K562 (cell line): ENCODE measurements at regions not wholly inside any gene's neighbourhood (a gene's known extent, or its start where the extent isn't known, plus 50 kb on each side); places are given as distances from the start of the nearest gene placed in this dataset.

Source experiments
- ATAC-seq: fragments of 200-7000 bp; cut with Tn5 transposase; 3 replicates; pipeline ENCODE4 v1.9.1; 2020; ENCODE audit warnings: moderate library complexity
- BruUV-seq: library from RNA; stranded (reverse); fragments of 400-500 nt; replicated peaks from 2 replicates; lab custom pipeline; 2021; lab: Mats Ljungman, UMichigan
- CTCF ChIA-PET: fragments of 300-600 bp; formaldehyde crosslinking; extraction: SDS; loops from one replicate; lab custom pipeline; 2021; ENCODE audit warnings: low intra/inter-chr PET ratio; lab: Yijun Ruan, JAX
- POLR2A ChIA-PET: fragments of 300-600, 350-650 bp; sonication (Branson Sonifier 250); formaldehyde crosslinking; extraction: SDS; loops from one replicate; lab custom pipeline; 2021; ENCODE audit warnings: antibody characterized with exemption, inconsistent platforms; lab: Yijun Ruan, JAX
- DNase-seq, 4 experiments: peaks; one replicate each; pipeline versions ENCODE4 v3.0.0 to v3.0.0-alpha.2; 2011 to 2018; ENCODE audit warnings: low spot score in 3 of 4, mixed read lengths in 3 of 4; ENCODE audit errors: extremely low read depth in 1 of 4
- FAIRE-seq: peaks from 2 replicates; lab custom pipeline; 2011; peaks lifted over from hg19 to GRCh38; lab: Jason Lieb, UNC
- H2AFZ ChIP-seq: 2 replicates; pipeline ENCODE4 v1.6.0; 2011; ENCODE audit warnings: low read depth, low read length, control low read depth, inconsistent platforms
- H3K27ac ChIP-seq: fragments of 200-600 bp; 3 replicates; pipeline ENCODE4 v1.8.0; 2011; ENCODE audit warnings: low read depth, mild to moderate bottlenecking, control low read depth, inconsistent platforms, low read length, moderate library complexity, mixed read lengths; ENCODE audit errors: extremely low read depth
- H3K27me3 ChIP-seq, 2 experiments: fragments of 300-600 bp in 1 of 2; 2 replicates in 1 of 2; 3 replicates in 1 of 2; pipeline versions ENCODE4 v1.6.0 to v1.8.0; 2011; ENCODE audit warnings: inconsistent platforms in 2 of 2, low read length in 2 of 2, mild to moderate bottlenecking in 1 of 2, mixed read lengths in 1 of 2, moderate library complexity in 1 of 2; ENCODE audit not compliant: control insufficient read depth in 2 of 2, insufficient read depth in 2 of 2
- H3K36me3 ChIP-seq: fragments of 300-600 bp; 3 replicates; pipeline ENCODE4 v1.8.0; 2011; ENCODE audit warnings: mild to moderate bottlenecking, low read length, inconsistent platforms; ENCODE audit not compliant: control insufficient read depth, insufficient read depth
- H3K4me1 ChIP-seq, 2 experiments: fragments of 200-600 bp in 1 of 2; replicated peaks in 1 of 2; 2 replicates in 1 of 2; 3 replicates in 1 of 2; pipeline versions ENCODE4 v1.5.1 to v1.8.0; 2011; ENCODE audit warnings: inconsistent platforms in 2 of 2, low read length in 2 of 2, mild to moderate bottlenecking in 1 of 2, mixed read lengths in 1 of 2, moderate library complexity in 1 of 2; ENCODE audit not compliant: control insufficient read depth in 2 of 2, insufficient read depth in 2 of 2
- H3K4me2 ChIP-seq: 2 replicates; pipeline ENCODE4 v1.6.1; 2011; ENCODE audit warnings: low read length, control low read depth, inconsistent platforms, mixed read lengths; ENCODE audit not compliant: insufficient read depth
- H3K4me3 ChIP-seq: fragments of 200-600 bp; sonication (generic), shearing (Covaris generic); 2 replicates; pipeline ENCODE4 v1.5.1; 2016; ENCODE audit warnings: control low read depth, inconsistent platforms
- H3K79me2 ChIP-seq: fragments of 200-600 bp; 3 replicates; pipeline ENCODE4 v1.8.0; 2011; ENCODE audit warnings: low read length, inconsistent platforms; ENCODE audit not compliant: control insufficient read depth, insufficient read depth
- H3K9ac ChIP-seq, 2 experiments: 2 replicates each; pipeline versions ENCODE4 v1.6.0 to v1.6.1; 2011; ENCODE audit warnings: low read depth in 2 of 2, low read length in 2 of 2, control low read depth in 1 of 2, inconsistent platforms in 1 of 2, mild to moderate bottlenecking in 1 of 2, mixed read lengths in 1 of 2; ENCODE audit not compliant: insufficient read depth in 1 of 2
- H3K9me1 ChIP-seq: one replicate; pipeline ENCODE4 v1.6.0; 2011; ENCODE audit warnings: inconsistent platforms, mild to moderate bottlenecking, low read length, moderate library complexity; ENCODE audit not compliant: control insufficient read depth, insufficient read depth
- H3K9me3 ChIP-seq: replicated peaks from 2 replicates; pipeline ENCODE4 v1.5.1; 2011; ENCODE audit warnings: low read depth, low read length, inconsistent platforms; ENCODE audit not compliant: control insufficient read depth, insufficient read depth
- H4K20me1 ChIP-seq: replicated peaks from 2 replicates; pipeline ENCODE4 v1.6.1; 2011; ENCODE audit warnings: low read length, inconsistent platforms, mixed read lengths; ENCODE audit not compliant: control insufficient read depth, insufficient read depth
- CSDE1 ChIP-seq, 2 experiments: fragments of 450-650 bp; IDR thresholded peaks; 2 replicates each; pipeline ENCODE4 v1.6.1; 2016; ENCODE audit warnings: mild to moderate bottlenecking in 1 of 2
- DMBX1 ChIP-seq: fragments of 250-450 bp; sonication (Bioruptor Pico); IDR thresholded peaks from 2 replicates; pipeline ENCODE4 v1.8.0; 2022; ENCODE audit warnings: inconsistent platforms, mild to moderate bottlenecking, moderate library complexity, borderline replicate concordance
- E2F4 ChIP-seq: sonication (generic); formaldehyde crosslinking; IDR thresholded peaks from 2 replicates; pipeline ENCODE4 v1.8.0; 2022; ENCODE audit warnings: mild to moderate bottlenecking, low read depth, missing genetic modification reagents
- ELF2 ChIP-seq: fragments of 250-450 bp; sonication (Bioruptor Pico); IDR thresholded peaks from 2 replicates; pipeline ENCODE4 v1.5.0; 2021; ENCODE audit warnings: mild to moderate bottlenecking
- ESRRA ChIP-seq: fragments of 450-650 bp; IDR thresholded peaks from 2 replicates; pipeline ENCODE4 v1.6.1; 2014; ENCODE audit warnings: low read depth, mild to moderate bottlenecking, moderate library complexity, borderline replicate concordance
- ETS2 ChIP-seq: IDR thresholded peaks from 2 replicates; pipeline ENCODE4 v1.6.1; 2016; ENCODE audit warnings: borderline replicate concordance, missing genetic modification characterization, mild to moderate bottlenecking, moderate library complexity, missing compliant biosample characterization; ENCODE audit not compliant: poor library complexity, severe bottlenecking
- HIVEP1 ChIP-seq: fragments of 250-450 bp; sonication (Bioruptor Pico); IDR thresholded peaks from 2 replicates; pipeline ENCODE4 v1.4.0; 2020; ENCODE audit warnings: mild to moderate bottlenecking
- KDM4B ChIP-seq, 2 experiments: fragments of 450-650 bp in 1 of 2; sonication (generic) in 1 of 2; IDR thresholded peaks; 2 replicates each; pipeline ENCODE4 v1.6.1; 2016 to 2017; ENCODE audit warnings: borderline replicate concordance in 2 of 2, antibody characterized with exemption in 1 of 2, low read depth in 1 of 2, mild to moderate bottlenecking in 1 of 2
- KDM5B ChIP-seq: fragments of 200-600 bp; sonication (generic); IDR thresholded peaks from 2 replicates; pipeline ENCODE4 v1.6.1; 2012; ENCODE audit warnings: low read depth, mild to moderate bottlenecking, moderate library complexity, low read length, control low read depth, inconsistent platforms; ENCODE audit not compliant: insufficient replicate concordance
- NBN ChIP-seq: fragments of 450-650 bp; IDR thresholded peaks from 2 replicates; pipeline ENCODE4 v1.6.1; 2016; ENCODE audit warnings: low read depth, mild to moderate bottlenecking
- SRSF1 ChIP-seq: fragments of 200-400 bp; formaldehyde crosslinking; IDR thresholded peaks from 2 replicates; pipeline ENCODE4 v1.6.1; 2017; ENCODE audit warnings: mild to moderate bottlenecking, low read depth, low read length, moderate library complexity
- TAF1 ChIP-seq: IDR thresholded peaks from 2 replicates; pipeline ENCODE4 v1.6.1; 2011; ENCODE audit warnings: mild to moderate bottlenecking, low read length, moderate library complexity; ENCODE audit not compliant: insufficient read depth, control insufficient read depth, severe bottlenecking; ENCODE audit errors: extremely low read depth
- TRIM24 ChIP-seq, 2 experiments: fragments of 450-650 bp; IDR thresholded peaks; 2 replicates each; pipeline ENCODE4 v1.6.1; 2016
- XRCC5 ChIP-seq: fragments of 200-400 bp; formaldehyde crosslinking; IDR thresholded peaks from 2 replicates; pipeline ENCODE4 v1.6.1; 2017; ENCODE audit warnings: low read depth, mild to moderate bottlenecking, low read length
- ZNF224 ChIP-seq: sonication (generic); formaldehyde crosslinking; IDR thresholded peaks from 2 replicates; pipeline ENCODE4 v1.8.0; 2022; ENCODE audit warnings: mild to moderate bottlenecking, missing genetic modification reagents
- ZNF644 ChIP-seq: fragments of 200-800 bp; sonication (Bioruptor generic); IDR thresholded peaks from 2 replicates; pipeline ENCODE4 v1.6.1; 2016; ENCODE audit warnings: low read depth, missing genetic modification characterization, missing compliant biosample characterization
- ZNF75A ChIP-seq: fragments of 450-650 bp; formaldehyde crosslinking; IDR thresholded peaks from 2 replicates; pipeline ENCODE4 v1.4.0; 2020; ENCODE audit warnings: mild to moderate bottlenecking
- WGBS: fragments of 100-300 bp; shearing (Covaris generic); methylation state at CpG from one replicate; pipeline ENCODE4 v1.1.6; 2016; ENCODE audit warnings: low coverage, mixed read lengths; ENCODE audit not compliant: insufficient coverage; ENCODE audit errors: missing lambda C conversion rate; 5-methylcytosine and 5-hydroxymethylcytosine counted together
- in situ Hi-C: fragments of 300-500 bp; cut with MboI; formaldehyde crosslinking; loops from 4 replicates; pipeline ENCODE4 v1.15.0; 2018; ENCODE audit warnings: inconsistent platforms, mixed read lengths
- intact Hi-C: fragments of 100-400 bp; cut with micrococcal nuclease; formaldehyde crosslinking; loops from 2 replicates; pipeline ENCODE4 v1.14.2; 2022

GRCh38 chr20:61053889-61054288 lies 198.2 kb upstream of the CDH4 start:
- CTCF ChIA-PET = no interaction called here
- no peak for DNase-seq
- Histone ChIP-seq H4K20me1 (no peaks in the 10 kb centered on the region), H3K79me2 (no peaks in the 10 kb centered on the region), H3K9me3 (no peaks in the 10 kb centered on the region), H3K4me2 (no peak overlapping the region), H3K27me3 (peaks cover 0 to 24% of the 10 kb centered on the region in 2 experiments; a peak in 2 of 5 replicates), H3K4me3 (no peak overlapping the region), H3K9ac (no peak overlapping the region), H3K27ac (no peak overlapping the region), H3K36me3 (no peaks in the 10 kb centered on the region), H3K4me1 (no peaks in the 10 kb centered on the region), H3K9me1 (no peaks in the 10 kb centered on the region), H2AFZ (no peak overlapping the region)
- FAIRE-seq = no peak
- in situ Hi-C loops (no loop called here), intact Hi-C loops (no loop called here)
- no TSS peak for BruUV-seq
- POLR2A ChIA-PET = no interaction called here
- no peak for ATAC-seq
- WGBS = 0% methylated on average over 7 of the region's 7 CpGs
- TF ChIP-seq XRCC5 = no peak
- no peak for TF ChIP-seq ETS2 (tag)
- no peak for TF ChIP-seq HIVEP1
- TF ChIP-seq E2F4 (CRISPR knock-in tag) = no peak
- no peak for TF ChIP-seq ESRRA
- no peak for TF ChIP-seq ZNF644 (tag)
- TF ChIP-seq ELF2 (CRISPR knock-in tag) = no peak
- no peak for TF ChIP-seq SRSF1
- no peak for TF ChIP-seq KDM4B (IDR thresholded peaks at IDR 0.05; ENCODE audit: borderline replicate concordance in 2 of 2, low read depth in 1 of 2)
- TF ChIP-seq TAF1 = no peak
- no peak for TF ChIP-seq ZNF224 (CRISPR knock-in tag)
- no peak for TF ChIP-seq NBN
- no peak for TF ChIP-seq KDM5B
- TF ChIP-seq DMBX1 (CRISPR knock-in tag) = no peak
- no peak for TF ChIP-seq TRIM24 (IDR thresholded peaks at IDR 0.05)
- no peak for TF ChIP-seq CSDE1 (IDR thresholded peaks at IDR 0.05)
- TF ChIP-seq ZNF75A (CRISPR knock-in tag) = no peak
